Activated effector memory CD4-positive, alpha-beta T cell treated with Interleukin-2 at 50 U/mL for 16 hours (primary cell): ENCODE measurements at regions not wholly inside any gene's neighbourhood (a gene's known extent, or its start where the extent isn't known, plus 50 kb on each side); places are given as distances from the start of the nearest gene placed in this dataset.
"Not testable (repeated sequence)": the region's sequence is repeated elsewhere in the genome, so short reads cannot be mapped to it uniquely, and the experiment has no call there.

Source experiments
- DNase-seq: peaks from one replicate; pipeline ENCODE4 v3.0.0-alpha.2; 2020

DNA sequence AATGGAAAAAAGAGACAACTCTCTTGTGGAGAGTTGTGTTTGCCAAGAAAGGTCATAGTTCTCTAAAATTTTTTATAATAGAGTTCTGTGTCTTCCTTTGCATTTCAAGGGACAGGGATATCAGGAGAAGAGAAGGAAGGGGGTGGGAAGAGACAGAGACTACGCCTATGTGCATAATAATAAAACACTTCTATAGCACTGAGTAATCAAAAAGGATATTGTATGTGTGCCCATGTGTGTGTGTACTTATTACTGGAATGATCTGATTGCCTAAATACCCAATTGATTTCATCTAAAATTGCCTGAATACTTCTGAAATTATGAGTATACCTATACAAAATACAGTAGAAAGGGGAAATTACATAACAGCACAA is 803.7 kb upstream of the ACVR2A start:
- DNase-seq = no peak

- no peak for DNase-seq
Measured at GRCh38 chr2:147040298-147041120, 804.3 kb upstream of the ACVR2A start.

DNA sequence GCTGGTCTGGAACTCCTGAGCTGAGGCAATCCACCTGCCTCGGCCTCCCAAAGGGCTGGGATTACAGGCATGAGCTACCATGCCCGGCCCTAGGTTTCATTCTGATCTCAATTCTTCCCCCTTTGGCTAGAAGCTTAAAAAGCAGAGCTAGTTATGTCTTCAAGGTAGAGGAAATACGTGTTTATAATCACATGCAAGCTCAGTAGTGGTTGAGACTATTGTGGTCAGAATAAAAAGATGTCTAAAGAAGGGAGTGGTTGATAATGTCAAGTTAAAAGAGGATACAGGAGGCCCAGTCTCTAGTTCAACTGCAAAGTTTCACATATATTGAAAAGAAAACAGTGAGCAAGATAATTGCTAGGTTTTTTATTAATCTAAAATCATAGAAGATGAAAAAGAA is 807.8 kb upstream of the ACVR2A start:
- no peak for DNase-seq

DNA sequence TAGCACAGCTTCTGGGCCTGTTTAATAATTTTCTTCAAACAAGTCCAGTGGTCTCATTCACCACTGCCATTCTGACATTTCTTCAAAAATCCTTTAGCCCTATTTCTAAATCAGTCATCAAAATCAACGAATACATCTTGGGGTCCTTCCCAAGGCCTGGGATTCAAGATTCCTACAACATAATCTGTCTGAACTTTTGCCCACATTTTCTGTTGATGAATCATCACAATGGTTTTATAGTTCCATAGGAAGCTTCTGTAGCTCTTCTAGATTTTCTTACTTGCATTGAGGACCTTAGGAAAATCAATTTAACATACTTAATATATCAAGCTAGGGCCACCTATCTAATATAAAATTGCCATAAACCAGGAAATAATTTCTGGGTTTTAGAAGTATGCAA is 811.8 kb upstream of the ACVR2A start:
- DNase-seq = no peak

GRCh38 chr2:147031897-147032296 is 812.9 kb upstream of the ACVR2A start:
- DNase-seq = no peak

DNA sequence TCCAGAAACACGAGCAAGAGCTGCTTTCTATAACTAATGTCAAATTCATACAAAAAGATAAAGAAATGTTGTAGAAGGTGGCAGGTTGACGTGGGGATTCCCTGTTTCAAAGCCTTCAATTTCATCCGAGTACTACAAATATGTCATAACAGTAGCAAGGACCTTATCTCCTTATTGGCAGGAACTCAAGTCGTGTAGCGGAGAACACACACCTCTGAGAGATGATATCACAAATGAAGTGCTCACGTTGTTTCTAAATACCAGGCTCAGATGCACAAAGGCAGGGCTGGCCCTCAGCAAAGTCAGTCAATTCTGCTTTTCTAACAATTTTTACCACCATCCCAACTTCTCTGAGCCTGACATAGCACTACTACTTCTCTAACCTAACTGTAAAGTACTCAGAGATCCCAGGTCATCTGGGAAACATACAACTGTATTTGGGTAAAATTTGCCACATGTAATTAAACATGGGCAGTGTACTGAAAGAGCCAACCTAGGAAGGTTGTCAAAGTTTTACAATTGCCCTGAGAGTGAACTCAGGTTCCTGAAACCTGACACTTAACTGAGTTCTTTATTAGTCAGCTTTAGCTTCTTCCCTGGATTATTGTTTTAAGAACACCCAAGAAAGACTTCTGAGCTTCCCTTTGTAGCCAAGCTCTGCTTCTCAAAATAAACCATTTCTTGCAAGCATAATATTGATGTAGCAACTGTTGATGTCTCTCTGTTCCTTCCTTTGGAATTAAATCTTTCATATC is 813.7 kb upstream of the ACVR2A start:
- DNase-seq = no peak

DNA sequence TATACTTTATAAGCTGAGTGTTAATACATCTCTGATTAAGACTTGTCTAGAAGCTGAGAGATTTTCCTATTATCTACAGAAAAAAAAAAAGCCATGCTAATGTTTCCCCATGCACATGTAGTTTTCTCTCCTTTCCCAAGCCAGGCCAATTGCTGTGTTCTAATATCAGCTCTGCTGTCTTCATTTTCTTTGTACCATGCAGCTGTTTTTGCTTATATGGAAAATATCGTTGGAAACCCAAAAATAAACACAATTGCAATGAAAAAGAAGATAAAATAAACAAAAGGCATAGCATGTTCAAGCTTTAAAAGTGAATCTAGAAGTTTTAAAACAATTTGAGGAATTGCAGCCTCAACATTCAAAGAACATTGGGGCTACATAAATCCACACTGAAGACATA is 817.4 kb upstream of the ACVR2A start:
- DNase-seq = no peak

DNA sequence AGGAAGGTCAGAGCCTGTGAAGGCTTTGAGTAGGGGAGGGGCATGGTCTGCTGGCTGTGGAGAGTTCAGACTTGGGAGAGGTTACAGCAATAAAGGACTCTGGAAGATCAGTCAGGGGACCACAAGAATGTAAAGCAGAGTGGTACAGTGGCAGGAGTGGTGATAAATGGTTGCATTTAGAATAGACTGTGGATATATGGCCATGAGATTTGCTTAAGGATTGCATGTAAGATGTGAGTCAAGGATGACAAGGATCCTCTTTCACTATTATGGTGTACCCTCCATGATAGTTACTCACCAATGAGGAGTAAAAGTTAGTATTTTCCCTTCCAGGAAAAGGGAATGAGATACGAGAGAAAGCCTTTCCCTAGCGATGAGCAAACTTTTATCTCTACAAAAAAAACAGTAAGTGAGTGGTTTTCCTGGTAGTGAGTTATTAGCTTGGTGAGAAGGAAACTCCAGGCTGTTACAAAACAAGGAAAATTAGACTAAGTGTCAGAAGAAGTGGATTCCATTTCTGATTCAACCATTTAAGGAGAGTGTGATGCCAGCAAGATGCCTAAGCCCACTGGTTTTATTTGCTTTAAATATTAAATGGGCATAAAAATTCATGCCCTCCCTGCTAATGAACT is 818.0 kb upstream of the ACVR2A start:
- no peak for DNase-seq

DNA sequence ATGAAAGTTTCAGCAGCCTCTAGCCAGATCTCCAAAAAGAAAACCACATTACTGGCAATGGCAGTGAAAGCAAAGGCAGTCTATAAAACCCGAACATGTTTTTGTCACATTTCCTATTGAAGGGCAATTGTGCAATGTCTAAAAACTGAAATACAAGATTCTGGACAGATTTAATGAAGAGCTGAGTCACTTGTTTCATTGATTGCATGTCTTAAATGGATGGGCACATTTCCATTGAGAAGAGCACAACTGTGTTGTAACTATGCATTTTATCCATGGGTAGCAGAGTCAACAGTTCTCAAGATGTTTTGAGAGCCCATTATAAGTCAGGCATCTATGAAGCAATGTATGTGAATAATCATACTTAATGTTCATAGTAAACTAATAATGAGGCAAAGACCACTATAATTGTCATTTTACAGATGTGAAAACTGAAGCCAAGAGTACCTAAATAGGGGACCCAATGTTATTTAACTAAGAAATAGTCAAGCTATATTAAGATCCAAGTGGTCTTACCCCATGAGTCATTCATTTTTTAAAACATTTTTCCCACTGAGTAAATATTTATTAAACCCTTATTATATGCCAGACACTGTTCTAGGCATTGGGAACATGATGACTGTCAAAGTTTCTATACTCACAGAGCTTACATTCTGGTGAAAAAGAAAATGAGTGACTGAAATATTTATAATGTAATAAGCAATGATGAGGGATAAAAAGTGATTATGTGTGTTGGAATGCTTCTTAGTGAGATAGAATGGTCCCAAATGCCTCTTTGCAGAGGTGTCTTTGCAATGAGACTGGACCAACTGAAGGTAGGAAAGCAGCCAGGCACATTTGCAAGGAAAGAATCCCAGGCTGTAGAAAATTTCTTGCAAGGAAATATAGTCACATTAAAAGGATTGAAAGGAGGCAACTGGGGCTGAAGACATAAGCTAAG is 818.9 kb upstream of the ACVR2A start:
- DNase-seq = no peak

- DNase-seq = no peak
Measured at GRCh38 chr2:147019311-147019710, 825.5 kb upstream of the ACVR2A start.

DNA sequence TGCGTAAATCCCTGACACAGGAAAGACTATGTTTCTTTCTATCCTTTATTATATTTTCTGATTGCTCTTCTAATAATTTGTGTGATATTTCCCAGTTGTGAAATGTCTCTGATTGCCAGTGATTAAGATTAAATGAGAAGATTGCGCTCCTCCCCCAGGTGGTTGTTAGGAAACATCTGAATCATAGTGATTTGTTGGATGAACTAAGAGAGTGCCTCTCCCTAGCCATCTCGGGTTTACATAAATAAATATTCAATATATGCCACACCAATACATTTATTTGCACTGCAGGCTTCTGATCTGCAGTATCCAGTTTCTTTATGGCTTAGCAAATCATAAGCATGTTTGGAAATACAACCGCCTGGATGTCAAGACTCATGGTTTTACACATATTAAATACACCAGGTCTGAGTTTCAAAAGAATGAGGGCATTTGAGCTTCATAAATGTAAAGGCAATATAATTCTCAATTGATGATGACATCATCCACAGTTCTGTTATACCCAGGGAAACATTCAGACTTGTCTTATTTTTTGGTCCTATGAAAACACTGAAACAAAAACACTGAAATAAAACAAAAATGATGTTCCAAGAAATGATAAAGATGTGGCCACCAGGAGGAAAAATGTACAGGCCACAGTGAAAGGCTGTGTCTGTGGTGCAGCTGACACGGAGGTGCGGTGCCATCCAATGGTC is 826.7 kb upstream of the ACVR2A start:
- no peak for DNase-seq

DNA sequence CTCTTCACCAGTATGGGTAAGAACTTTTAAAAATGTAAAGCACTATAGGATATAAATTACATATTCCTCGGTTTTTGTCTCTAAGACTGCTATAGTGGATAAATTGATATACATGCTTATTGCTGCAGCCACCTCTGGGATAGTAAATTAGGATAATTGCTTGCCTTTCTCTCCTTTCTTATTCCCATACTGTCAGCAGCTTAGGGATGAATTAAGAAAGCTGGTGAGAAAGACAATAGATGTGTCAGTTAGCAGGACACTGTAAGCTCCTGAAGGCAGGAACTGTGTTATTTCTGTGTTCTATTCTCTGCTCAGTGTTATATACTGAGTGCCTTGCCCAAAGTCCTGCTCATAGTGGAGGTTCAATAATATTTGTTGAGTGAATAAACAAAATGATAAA is 828.6 kb upstream of the ACVR2A start:
- DNase-seq = no peak

- no peak for DNase-seq
Measured at GRCh38 chr2:147015591-147015990, 829.2 kb upstream of the ACVR2A start.

DNA sequence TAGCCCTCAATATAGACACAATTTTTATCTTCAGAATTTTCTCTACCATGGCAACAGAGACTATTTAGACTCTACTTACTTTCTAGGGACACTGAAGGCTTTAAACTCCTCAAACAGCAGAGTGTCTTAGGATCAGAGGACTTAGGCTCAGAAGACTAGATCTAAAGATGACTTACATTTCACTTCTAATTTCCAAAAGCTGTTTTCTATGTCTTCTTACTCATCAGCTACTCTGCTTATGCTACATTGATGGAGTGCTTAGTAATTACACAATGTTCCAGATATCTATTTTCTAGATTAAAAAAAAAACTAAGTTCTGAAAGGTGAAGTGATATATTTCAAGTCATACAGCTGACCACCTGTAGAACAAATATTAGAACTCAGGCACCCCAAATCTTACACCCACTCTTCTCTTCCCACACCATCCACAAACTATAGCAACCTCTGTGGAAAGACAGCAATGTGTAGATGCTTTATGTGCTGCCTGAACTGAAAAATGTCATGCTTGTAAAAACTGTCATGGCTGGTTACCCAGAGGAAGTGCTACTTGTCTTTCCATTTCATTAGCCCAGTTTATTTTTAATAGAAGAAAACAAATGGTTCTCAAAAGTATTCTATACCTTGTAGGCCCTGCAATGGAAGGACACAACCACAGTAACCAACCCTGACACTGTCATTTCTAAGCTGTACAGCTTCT is 831.0 kb upstream of the ACVR2A start:
- no peak for DNase-seq

GRCh38 chr2:147008481-147008880 is 836.3 kb upstream of the ACVR2A start:
- DNase-seq = no peak

- DNase-seq = no peak
Measured at GRCh38 chr2:147006736-147007141, 838.1 kb upstream of the ACVR2A start.

GRCh38 chr2:147003081-147003480 is 841.7 kb upstream of the ACVR2A start:
- no peak for DNase-seq

DNA sequence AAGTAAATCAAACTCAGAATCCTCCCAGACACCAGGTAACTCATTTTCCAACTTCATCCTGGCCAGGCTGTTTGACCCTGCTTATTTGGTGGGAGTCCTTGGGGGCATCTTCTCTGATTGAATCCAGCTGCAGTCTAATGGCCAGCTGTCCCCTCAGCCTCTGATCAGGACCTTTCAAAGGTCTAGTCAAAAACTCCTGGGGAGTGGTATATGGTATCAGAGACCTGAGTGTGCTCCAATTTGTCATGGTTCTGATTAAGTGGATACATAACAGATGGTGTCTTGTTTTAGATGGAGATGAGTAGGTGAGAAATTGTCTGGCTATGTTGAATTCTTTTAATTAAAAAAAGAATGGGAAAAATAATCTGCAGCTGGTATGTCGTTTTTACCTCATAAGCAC is 842.6 kb upstream of the ACVR2A start:
- DNase-seq = no peak

DNA sequence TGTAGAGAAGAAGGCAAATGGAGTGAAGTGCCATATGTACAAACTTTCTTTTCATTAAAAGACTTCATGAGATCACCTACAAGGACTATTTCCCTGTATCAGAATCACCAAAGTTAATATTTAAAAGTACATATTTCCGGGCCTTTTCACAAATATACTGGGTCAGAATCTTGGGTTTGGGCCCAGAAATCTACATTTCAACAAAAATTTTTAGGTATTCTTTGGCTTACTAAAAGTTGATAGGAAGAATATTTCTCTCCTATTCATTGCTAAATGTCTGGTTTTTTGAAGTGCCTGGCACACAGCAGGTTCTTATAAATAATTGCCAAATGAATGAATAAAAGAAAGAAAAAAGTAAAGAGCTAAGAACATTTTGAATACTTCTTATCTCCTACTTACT is 843.8 kb upstream of the ACVR2A start:
- no peak for DNase-seq

DNA sequence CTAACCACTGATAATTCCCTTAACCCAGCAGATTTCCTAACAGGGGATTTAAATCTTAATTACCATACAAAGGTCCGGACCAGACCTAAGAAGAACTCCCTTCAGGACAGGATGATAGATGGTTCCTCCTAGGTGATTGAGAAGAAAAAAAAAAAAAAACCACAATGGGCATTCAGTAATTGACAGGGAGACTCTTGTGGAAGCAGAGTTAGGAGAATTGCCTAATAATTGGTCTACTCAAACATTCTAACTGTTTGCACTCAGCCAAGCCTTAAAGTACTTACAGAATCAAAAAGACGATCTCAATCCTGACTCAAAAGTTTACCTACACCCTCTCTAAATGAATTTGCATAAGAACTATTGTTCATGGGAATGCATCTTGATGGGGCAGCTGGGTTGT is 844.7 kb upstream of the ACVR2A start:
- not testable (repeated sequence) for DNase-seq

- no peak for DNase-seq
Measured at GRCh38 chr2:146997945-146998344, 846.9 kb upstream of the ACVR2A start.

- DNase-seq = no peak
Measured at GRCh38 chr2:146997488-146997887, 847.3 kb upstream of the ACVR2A start.
